H9 (cell line): ENCODE measurements at regions not wholly inside any gene's neighbourhood (a gene's known extent, or its start where the extent isn't known, plus 50 kb on each side); places are given as distances from the start of the nearest gene placed in this dataset.

ENCODE experiments used
- DNase-seq: peaks from one replicate; pipeline ENCODE4 v3.0.0-alpha.2; 2017
- H2AFZ ChIP-seq: one replicate; pipeline ENCODE4 v1.6.1; 2013; ENCODE audit warnings: mild to moderate bottlenecking, low read length, control low read depth, moderate library complexity
- H2AK5ac ChIP-seq: 2 replicates; pipeline ENCODE4 v1.6.1; 2013; ENCODE audit warnings: low read length, control low read depth, mixed read lengths; ENCODE audit not compliant: insufficient read length
- H2BK120ac ChIP-seq: one replicate; pipeline ENCODE4 v1.6.1; 2013; ENCODE audit warnings: low read depth, mild to moderate bottlenecking, low read length, control low read depth, inconsistent platforms; ENCODE audit not compliant: poor library complexity, severe bottlenecking
- H2BK12ac ChIP-seq: 2 replicates; pipeline ENCODE4 v1.6.1; 2013; ENCODE audit warnings: low read length, control low read depth, mixed read lengths, low read depth; ENCODE audit not compliant: insufficient read length
- H2BK15ac ChIP-seq: 2 replicates; pipeline ENCODE4 v1.6.1; 2013; ENCODE audit warnings: low read depth, low read length, control low read depth
- H2BK20ac ChIP-seq: one replicate; pipeline ENCODE4 v1.6.1; 2013; ENCODE audit warnings: low read depth, mild to moderate bottlenecking, low read length, control low read depth, inconsistent platforms; ENCODE audit not compliant: poor library complexity, severe bottlenecking
- H2BK5ac ChIP-seq: 2 replicates; pipeline ENCODE4 v1.6.1; 2013; ENCODE audit warnings: low read length, control low read depth, mixed read lengths; ENCODE audit not compliant: insufficient read length
- H3K14ac ChIP-seq: 2 replicates; pipeline ENCODE4 v1.6.1; 2013; ENCODE audit warnings: low read length, control low read depth; ENCODE audit not compliant: insufficient read depth
- H3K18ac ChIP-seq: 2 replicates; pipeline ENCODE4 v1.6.1; 2013; ENCODE audit warnings: low read depth, mild to moderate bottlenecking, mixed read lengths, low read length, control low read depth; ENCODE audit not compliant: insufficient read length
- H3K23ac ChIP-seq: 2 replicates; pipeline ENCODE4 v1.6.1; 2013; ENCODE audit warnings: low read length, control low read depth, mixed read lengths, low read depth; ENCODE audit not compliant: insufficient read length
- H3K23me2 ChIP-seq: 2 replicates; pipeline ENCODE4 v1.6.1; 2013; ENCODE audit warnings: low read depth, mild to moderate bottlenecking, mixed read lengths, low read length, control low read depth; ENCODE audit not compliant: insufficient read length, poor library complexity, severe bottlenecking
- H3K27ac ChIP-seq: 2 replicates; pipeline ENCODE4 v1.5.1; 2013; ENCODE audit warnings: low read length, control low read depth, mixed read lengths, low read depth; ENCODE audit not compliant: insufficient read length
- H3K27me3 ChIP-seq: 2 replicates; pipeline ENCODE4 v1.6.1; 2013; ENCODE audit warnings: low read length, control low read depth, inconsistent platforms; ENCODE audit not compliant: insufficient read depth
- H3K4ac ChIP-seq: 2 replicates; pipeline ENCODE4 v1.6.1; 2013; ENCODE audit warnings: low read depth, mild to moderate bottlenecking, control low read depth, inconsistent platforms, low read length, moderate library complexity
- H3K4me1 ChIP-seq: 2 replicates; pipeline ENCODE4 v1.6.1; 2013; ENCODE audit warnings: low read length, control low read depth, inconsistent platforms; ENCODE audit not compliant: insufficient read depth
- H3K4me2 ChIP-seq: 2 replicates; pipeline ENCODE4 v1.6.1; 2013; ENCODE audit warnings: low read length, control low read depth, mixed read lengths; ENCODE audit not compliant: insufficient read length, insufficient read depth
- H3K56ac ChIP-seq: 2 replicates; pipeline ENCODE4 v1.6.1; 2013; ENCODE audit warnings: low read depth, mild to moderate bottlenecking, mixed read lengths, low read length, control low read depth; ENCODE audit not compliant: insufficient read length
- H3K79me1 ChIP-seq: 2 replicates; pipeline ENCODE4 v1.6.1; 2013; ENCODE audit warnings: low read depth, mild to moderate bottlenecking, moderate library complexity, low read length, control low read depth, inconsistent platforms; ENCODE audit not compliant: insufficient read depth, poor library complexity, severe bottlenecking
- H3K79me2 ChIP-seq: 2 replicates; pipeline ENCODE4 v1.6.1; 2013; ENCODE audit warnings: low read length, control low read depth, inconsistent platforms; ENCODE audit not compliant: insufficient read depth
- H3K9ac ChIP-seq: 2 replicates; pipeline ENCODE4 v1.6.1; 2013; ENCODE audit warnings: low read length, control low read depth, mixed read lengths; ENCODE audit not compliant: insufficient read length; ENCODE audit errors: extremely low read depth
- H3K9me3 ChIP-seq: one replicate; pipeline ENCODE4 v1.6.1; 2013; ENCODE audit warnings: low read depth, low read length, inconsistent platforms; ENCODE audit not compliant: control insufficient read depth
- H3T11ph ChIP-seq: one replicate; pipeline ENCODE4 v1.6.1; 2013; ENCODE audit warnings: mild to moderate bottlenecking, low read length, control low read depth, inconsistent platforms
- H4K20me1 ChIP-seq: one replicate; pipeline ENCODE4 v1.6.1; 2013; ENCODE audit not compliant: control insufficient read depth, insufficient read length, insufficient read depth
- H4K5ac ChIP-seq: 2 replicates; pipeline ENCODE4 v1.6.1; 2013; ENCODE audit warnings: low read depth, mild to moderate bottlenecking, mixed read lengths, low read length, control low read depth; ENCODE audit not compliant: insufficient read length
- H4K8ac ChIP-seq: replicated peaks from 2 replicates; pipeline ENCODE4 v1.6.1; 2013; ENCODE audit warnings: low read length, control low read depth, mixed read lengths, low read depth; ENCODE audit not compliant: insufficient read length
- H4K91ac ChIP-seq: 2 replicates; pipeline ENCODE4 v1.6.1; 2013; ENCODE audit warnings: low read depth, mild to moderate bottlenecking, moderate library complexity, mixed read lengths, low read length, control low read depth; ENCODE audit not compliant: insufficient read length
- H3K27ac Mint-ChIP-seq, 3 experiments: 2 replicates in 2 of 3; 3 replicates in 1 of 3; pipeline ENCODE4 v1.8.0; 2020 to 2021; ENCODE audit warnings: mixed read lengths in 3 of 3, mild to moderate bottlenecking in 1 of 3, moderate library complexity in 1 of 3
- H3K27me3 Mint-ChIP-seq: 2 replicates; pipeline ENCODE4 v1.8.0; 2021; ENCODE audit warnings: low read depth, mild to moderate bottlenecking, moderate library complexity, mixed read lengths
- H3K36me3 Mint-ChIP-seq, 3 experiments: 2 replicates in 2 of 3; 3 replicates in 1 of 3; pipeline ENCODE4 v1.8.0; 2020 to 2021; ENCODE audit warnings: low read depth in 3 of 3, mixed read lengths in 3 of 3; ENCODE audit not compliant: insufficient read depth in 1 of 3
- H3K4me1 Mint-ChIP-seq, 2 experiments: 2 replicates each; pipeline ENCODE4 v1.8.0; 2020; ENCODE audit warnings: mixed read lengths in 2 of 2
- H3K4me3 Mint-ChIP-seq, 2 experiments: 2 replicates in 1 of 2; 3 replicates in 1 of 2; pipeline ENCODE4 v1.8.0; 2020 to 2021; ENCODE audit warnings: mild to moderate bottlenecking in 2 of 2, mixed read lengths in 2 of 2, moderate library complexity in 1 of 2
- H3K9me3 Mint-ChIP-seq, 2 experiments: 2 replicates in 1 of 2; 3 replicates in 1 of 2; pipeline ENCODE4 v1.8.0; 2020; ENCODE audit warnings: mild to moderate bottlenecking in 2 of 2, mixed read lengths in 2 of 2, moderate library complexity in 1 of 2
- WGBS: extraction: QIAGEN DNeasy Blood & Tissue Kit; methylation state at CpG from one replicate; pipeline ENCODE4 v1.1.7; 2013; ENCODE audit warnings: missing lambda C conversion rate, low lambda C conversion rate, mixed read lengths; ENCODE audit not compliant: insufficient read length; ENCODE audit errors: extremely low coverage; 5-methylcytosine and 5-hydroxymethylcytosine counted together
- TF ChIP-seq, protein P1 (sequence below): fragments of 200-600 bp; sonication (generic); conservative IDR thresholded peaks from 3 replicates; pipeline ENCODE4 v1.8.0; 2021; ENCODE audit warnings: antibody characterized with exemption, mild to moderate bottlenecking

- Histone ChIP-seq H3K56ac (no peak overlapping the region), H4K5ac (no peak overlapping the region), H2BK15ac (no peak overlapping the region), H3K79me1 (no peaks in the 10 kb centered on the region), H3K4me1 (peaks cover 4% of the 10 kb centered on the region), H3K23ac (no peak overlapping the region), H3K14ac (no peak overlapping the region), H2BK120ac (no peak overlapping the region), H3K4me2 (no peak overlapping the region), H2AFZ (no peak overlapping the region), H3K23me2 (no peaks in the 10 kb centered on the region), H4K20me1 (no peaks in the 10 kb centered on the region), H2AK5ac (no peak overlapping the region), H3K4ac (no peak overlapping the region), H3K9ac (no peak overlapping the region), H4K91ac (no peak overlapping the region), H3K27ac (no peak overlapping the region), H2BK5ac (no peak overlapping the region), H3K79me2 (no peaks in the 10 kb centered on the region), H4K8ac (no peak overlapping the region), H2BK20ac (no peak overlapping the region), H2BK12ac (no peak overlapping the region), H3K18ac (no peak overlapping the region), H3T11ph (no peak overlapping the region), H3K27me3 (no peaks in the 10 kb centered on the region), H3K9me3 (no peaks in the 10 kb centered on the region)
- Mint-ChIP-seq H3K27ac (no peak overlapping the region), H3K9me3 (no peaks in the 10 kb centered on the region), H3K27me3 (peaks cover 3% of the 10 kb centered on the region), H3K36me3 (no peaks in the 10 kb centered on the region), H3K4me1 (peaks cover 14 to 15% of the 10 kb centered on the region in 2 experiments), H3K4me3 (no peak overlapping the region)
- TF ChIP-seq, protein P1, sequence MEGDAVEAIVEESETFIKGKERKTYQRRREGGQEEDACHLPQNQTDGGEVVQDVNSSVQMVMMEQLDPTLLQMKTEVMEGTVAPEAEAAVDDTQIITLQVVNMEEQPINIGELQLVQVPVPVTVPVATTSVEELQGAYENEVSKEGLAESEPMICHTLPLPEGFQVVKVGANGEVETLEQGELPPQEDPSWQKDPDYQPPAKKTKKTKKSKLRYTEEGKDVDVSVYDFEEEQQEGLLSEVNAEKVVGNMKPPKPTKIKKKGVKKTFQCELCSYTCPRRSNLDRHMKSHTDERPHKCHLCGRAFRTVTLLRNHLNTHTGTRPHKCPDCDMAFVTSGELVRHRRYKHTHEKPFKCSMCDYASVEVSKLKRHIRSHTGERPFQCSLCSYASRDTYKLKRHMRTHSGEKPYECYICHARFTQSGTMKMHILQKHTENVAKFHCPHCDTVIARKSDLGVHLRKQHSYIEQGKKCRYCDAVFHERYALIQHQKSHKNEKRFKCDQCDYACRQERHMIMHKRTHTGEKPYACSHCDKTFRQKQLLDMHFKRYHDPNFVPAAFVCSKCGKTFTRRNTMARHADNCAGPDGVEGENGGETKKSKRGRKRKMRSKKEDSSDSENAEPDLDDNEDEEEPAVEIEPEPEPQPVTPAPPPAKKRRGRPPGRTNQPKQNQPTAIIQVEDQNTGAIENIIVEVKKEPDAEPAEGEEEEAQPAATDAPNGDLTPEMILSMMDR = no peak
- WGBS = no CpG with 5 or more reads among the region's 2 CpGs
- DNase-seq = no peak
These were observed 158.2 kb upstream of the ZBED5 start for GRCh38 chr11:11016068-11016467.
